HepG2 (cell line): ENCODE measurements at regions not wholly inside any gene's neighbourhood (a gene's known extent, or its start where the extent isn't known, plus 50 kb on each side); places are given as distances from the start of the nearest gene placed in this dataset.

Experiments used
- ATAC-seq: fragments of 200-7000 bp; cut with Tn5 transposase; 3 replicates; pipeline ENCODE4 v1.9.1; 2020; ENCODE audit warnings: mild to moderate bottlenecking, moderate library complexity
- BruUV-seq: library from RNA; stranded (reverse); fragments of 400-500 nt; replicated peaks from 2 replicates; lab custom pipeline; 2021; lab: Mats Ljungman, UMichigan
- CTCF ChIA-PET: fragments of 300-600 bp; formaldehyde crosslinking; extraction: SDS; loops from one replicate; lab custom pipeline; 2021; ENCODE audit warnings: low total read pairs, inconsistent platforms, low intra/inter-chr PET ratio; lab: Yijun Ruan, JAX
- POLR2A ChIA-PET: fragments of 350-600 bp; sonication (Branson Sonifier 250); formaldehyde crosslinking; loops from one replicate; lab custom pipeline; 2020; ENCODE audit warnings: antibody characterized with exemption, inconsistent platforms; lab: Yijun Ruan, JAX
- DNase-seq: peaks from one replicate; pipeline ENCODE4 v3.0.0-alpha.2; 2015; ENCODE audit warnings: low spot score
- FAIRE-seq: peaks from 3 replicates; lab custom pipeline; 2011; peaks lifted over from hg19 to GRCh38; lab: Jason Lieb, UNC
- H2AFZ ChIP-seq: one replicate; pipeline ENCODE4 v1.6.1; 2011; ENCODE audit warnings: low read length, inconsistent platforms
- H3K27ac ChIP-seq: fragments of 300-600 bp; 3 replicates; pipeline ENCODE4 v1.8.0; 2011; ENCODE audit warnings: mixed run types, mild to moderate bottlenecking, mixed read lengths, low read length, inconsistent platforms; ENCODE audit not compliant: insufficient read depth; ENCODE audit errors: extremely low read length
- H3K27me3 ChIP-seq, 2 experiments: fragments of 200-600 bp in 1 of 2; 2 replicates in 1 of 2; 3 replicates in 1 of 2; pipeline versions ENCODE4 v1.6.0 to v1.8.0; 2011; ENCODE audit warnings: low read length in 2 of 2, mild to moderate bottlenecking in 2 of 2, moderate library complexity in 2 of 2, inconsistent platforms in 1 of 2; ENCODE audit not compliant: insufficient read depth in 2 of 2, control insufficient read depth in 1 of 2
- H3K36me3 ChIP-seq, 2 experiments: fragments of 200-600 bp in 1 of 2; replicated peaks in 1 of 2; 2 replicates in 1 of 2; 3 replicates in 1 of 2; pipeline versions ENCODE4 v1.5.1 to v1.8.0; 2011; ENCODE audit warnings: low read length in 2 of 2, inconsistent platforms in 1 of 2; ENCODE audit not compliant: insufficient read depth in 2 of 2, control insufficient read depth in 1 of 2
- H3K4me1 ChIP-seq: 2 replicates; pipeline ENCODE4 v1.5.1; 2012; ENCODE audit warnings: low read length, inconsistent platforms; ENCODE audit not compliant: insufficient read depth
- H3K4me2 ChIP-seq: 2 replicates; pipeline ENCODE4 v1.6.0; 2011; ENCODE audit warnings: low read depth, low read length, inconsistent platforms
- H3K4me3 ChIP-seq, 3 experiments: fragments of 200-600 bp in 1 of 3; sonication (generic), shearing (Covaris generic) in 1 of 3; replicated peaks in 1 of 3; 2 replicates each; pipeline ENCODE4 v1.5.1; 2011 to 2016; ENCODE audit warnings: low read length in 3 of 3, inconsistent platforms in 2 of 3, low read depth in 2 of 3, mild to moderate bottlenecking in 2 of 3, control low read depth in 1 of 3, mixed read lengths in 1 of 3; ENCODE audit not compliant: insufficient read depth in 1 of 3
- H3K79me2 ChIP-seq: one replicate; pipeline ENCODE4 v1.6.1; 2011; ENCODE audit warnings: low read length, inconsistent platforms; ENCODE audit not compliant: insufficient read depth
- H3K9ac ChIP-seq: 2 replicates; pipeline ENCODE4 v1.6.0; 2011; ENCODE audit warnings: mild to moderate bottlenecking, low read depth, low read length, inconsistent platforms; ENCODE audit not compliant: insufficient read depth
- H3K9me3 ChIP-seq: 2 replicates; pipeline ENCODE4 v1.5.1; 2012; ENCODE audit warnings: mild to moderate bottlenecking, low read length
- H4K20me1 ChIP-seq: 2 replicates; pipeline ENCODE4 v1.6.0; 2011; ENCODE audit warnings: inconsistent platforms, mild to moderate bottlenecking, low read length, moderate library complexity; ENCODE audit not compliant: insufficient read depth
- ATM ChIP-seq: fragments of 450-650 bp; IDR thresholded peaks from 2 replicates; pipeline ENCODE4 v1.7.1; 2017; ENCODE audit warnings: mild to moderate bottlenecking, borderline replicate concordance
- GTF2F1 ChIP-seq: fragments of 150-350 bp; IDR thresholded peaks from 2 replicates; pipeline ENCODE4 v1.6.1; 2014; ENCODE audit warnings: low read length
- MIER2 ChIP-seq: IDR thresholded peaks from 2 replicates; pipeline ENCODE4 v1.6.1; 2016; ENCODE audit warnings: missing biosample characterization, missing genetic modification reagents
- SALL1 ChIP-seq: sonication (generic); formaldehyde crosslinking; IDR thresholded peaks from 2 replicates; pipeline ENCODE4 v1.8.0; 2022; ENCODE audit warnings: mild to moderate bottlenecking, missing genetic modification reagents
- SP140L ChIP-seq: sonication (generic); formaldehyde crosslinking; IDR thresholded peaks from 2 replicates; pipeline ENCODE4 v1.4.0; 2020; ENCODE audit warnings: missing genetic modification reagents, borderline replicate concordance
- ZFP91 ChIP-seq: sonication (generic); formaldehyde crosslinking; IDR thresholded peaks from 2 replicates; pipeline ENCODE4 v1.9.0; 2022; ENCODE audit warnings: missing genetic modification reagents, mild to moderate bottlenecking, borderline replicate concordance
- ZNF12 ChIP-seq: sonication (generic); formaldehyde crosslinking; IDR thresholded peaks from 2 replicates; pipeline ENCODE4 v1.5.0; 2020; ENCODE audit warnings: missing genetic modification reagents
- ZNF331 ChIP-seq: sonication (generic); formaldehyde crosslinking; IDR thresholded peaks from 2 replicates; pipeline ENCODE4 v1.4.0; 2020; ENCODE audit warnings: missing genetic modification reagents
- ZNF33B ChIP-seq: sonication (generic); formaldehyde crosslinking; IDR thresholded peaks from 2 replicates; pipeline ENCODE4 v1.5.1; 2020; ENCODE audit warnings: mild to moderate bottlenecking, missing genetic modification reagents
- ZNF891 ChIP-seq: sonication (generic); formaldehyde crosslinking; IDR thresholded peaks from 2 replicates; pipeline ENCODE4 v1.5.0; 2020; ENCODE audit warnings: mild to moderate bottlenecking, missing genetic modification reagents
- WGBS: methylation state at CpG from one replicate; pipeline ENCODE4 v1.1.6; 2017; ENCODE audit warnings: low lambda C conversion rate; 5-methylcytosine and 5-hydroxymethylcytosine counted together
- in situ Hi-C: cut with HindIII; loops from 2 replicates; pipeline ENCODE4 v1.10.0; 2017; ENCODE audit warnings: low pct_unique_long_range_greater_than_20kb; ENCODE audit not compliant: extremely low pct_ligation_motif_present
- intact Hi-C: fragments of 100-400 bp; cut with micrococcal nuclease; formaldehyde crosslinking; loops from one replicate; pipeline ENCODE4 v1.10.0; 2022; ENCODE audit not compliant: unreplicated experiment
- TF ChIP-seq, protein P1 (sequence below): sonication (generic); IDR thresholded peaks from 2 replicates; pipeline ENCODE4 v1.6.1; 2016; ENCODE audit warnings: low read depth, borderline replicate concordance
- TF ChIP-seq, protein P2 (sequence below): sonication (generic); formaldehyde crosslinking; IDR thresholded peaks from 2 replicates; pipeline ENCODE4 v1.4.0; 2020; ENCODE audit warnings: mild to moderate bottlenecking, missing genetic modification reagents
- TF ChIP-seq, protein P3 (sequence below): sonication (generic); formaldehyde crosslinking; IDR thresholded peaks from 2 replicates; pipeline ENCODE4 v1.5.1; 2020; ENCODE audit warnings: mild to moderate bottlenecking, missing genetic modification reagents, moderate library complexity

DNA sequence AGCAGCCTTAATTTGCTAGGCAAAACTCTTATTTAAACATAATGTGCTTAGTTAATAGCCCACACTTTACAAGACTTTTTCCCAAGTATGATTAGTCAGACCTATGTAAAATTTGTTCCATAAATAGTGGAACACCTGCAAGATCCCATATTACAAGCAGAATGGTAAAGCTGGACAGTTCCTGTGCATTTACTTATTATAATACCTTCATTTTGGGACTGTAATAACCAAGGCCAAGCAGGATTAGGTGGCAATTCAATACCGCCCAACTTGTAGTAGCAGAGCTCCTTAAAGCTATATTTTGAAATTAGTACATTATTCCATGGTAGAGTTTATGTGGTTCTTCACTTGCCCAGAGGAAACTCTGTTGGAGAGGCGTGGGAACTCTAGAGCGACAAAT is 431.5 kb upstream of the MMADHC start:
- Histone ChIP-seq H3K79me2 (no peaks in the 10 kb centered on the region), H2AFZ (no peak overlapping the region), H3K27ac (no peak overlapping the region), H3K36me3 (no peaks in the 10 kb centered on the region), H3K4me3 (no peak overlapping the region), H4K20me1 (no peaks in the 10 kb centered on the region), H3K4me1 (no peaks in the 10 kb centered on the region), H3K4me2 (no peak overlapping the region), H3K9me3 (peaks cover 4% of the 10 kb centered on the region; the same call in 1 of the 2 replicates), H3K27me3 (no peaks in the 10 kb centered on the region), H3K9ac (no peak overlapping the region)
- ATAC-seq (no peak), FAIRE-seq (no peak), DNase-seq (no peak)
- 65% methylated on average over 3 of the region's 3 CpGs for WGBS
- ChIA-PET CTCF (no interaction called here), POLR2A (no interaction called here)
- intact Hi-C loops: no loop called here
- no TSS peak for BruUV-seq
- in situ Hi-C loops: no loop called here
- TF ChIP-seq, protein P1, sequence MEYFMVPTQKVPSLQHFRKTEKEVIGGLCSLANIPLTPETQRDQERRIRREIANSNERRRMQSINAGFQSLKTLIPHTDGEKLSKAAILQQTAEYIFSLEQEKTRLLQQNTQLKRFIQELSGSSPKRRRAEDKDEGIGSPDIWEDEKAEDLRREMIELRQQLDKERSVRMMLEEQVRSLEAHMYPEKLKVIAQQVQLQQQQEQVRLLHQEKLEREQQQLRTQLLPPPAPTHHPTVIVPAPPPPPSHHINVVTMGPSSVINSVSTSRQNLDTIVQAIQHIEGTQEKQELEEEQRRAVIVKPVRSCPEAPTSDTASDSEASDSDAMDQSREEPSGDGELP: no peak
- no peak for TF ChIP-seq ZNF33B (CRISPR knock-in tag)
- no peak for TF ChIP-seq ZFP91 (CRISPR knock-in tag)
- no peak for TF ChIP-seq MIER2 (CRISPR knock-in tag)
- TF ChIP-seq GTF2F1: no peak
- TF ChIP-seq ZNF331 (CRISPR knock-in tag): no peak
- TF ChIP-seq, protein P2, sequence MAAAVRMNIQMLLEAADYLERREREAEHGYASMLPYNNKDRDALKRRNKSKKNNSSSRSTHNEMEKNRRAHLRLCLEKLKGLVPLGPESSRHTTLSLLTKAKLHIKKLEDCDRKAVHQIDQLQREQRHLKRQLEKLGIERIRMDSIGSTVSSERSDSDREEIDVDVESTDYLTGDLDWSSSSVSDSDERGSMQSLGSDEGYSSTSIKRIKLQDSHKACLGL (CRISPR knock-in tag): no peak
- no peak for TF ChIP-seq SALL1 (CRISPR knock-in tag)
- TF ChIP-seq ZNF12 (CRISPR knock-in tag): no peak
- TF ChIP-seq, protein P3, sequence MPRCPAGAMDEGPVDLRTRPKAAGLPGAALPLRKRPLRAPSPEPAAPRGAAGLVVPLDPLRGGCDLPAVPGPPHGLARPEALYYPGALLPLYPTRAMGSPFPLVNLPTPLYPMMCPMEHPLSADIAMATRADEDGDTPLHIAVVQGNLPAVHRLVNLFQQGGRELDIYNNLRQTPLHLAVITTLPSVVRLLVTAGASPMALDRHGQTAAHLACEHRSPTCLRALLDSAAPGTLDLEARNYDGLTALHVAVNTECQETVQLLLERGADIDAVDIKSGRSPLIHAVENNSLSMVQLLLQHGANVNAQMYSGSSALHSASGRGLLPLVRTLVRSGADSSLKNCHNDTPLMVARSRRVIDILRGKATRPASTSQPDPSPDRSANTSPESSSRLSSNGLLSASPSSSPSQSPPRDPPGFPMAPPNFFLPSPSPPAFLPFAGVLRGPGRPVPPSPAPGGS (CRISPR knock-in tag): no peak
- TF ChIP-seq ZNF891 (CRISPR knock-in tag): no peak
- no peak for TF ChIP-seq ATM
- no peak for TF ChIP-seq SP140L (CRISPR knock-in tag)
